Fibroblast of the aortic adventitia (primary cell): ENCODE measurements at regions not wholly inside any gene's neighbourhood (a gene's known extent, or its start where the extent isn't known, plus 50 kb on each side); places are given as distances from the start of the nearest gene placed in this dataset.
"Not testable (repeated sequence)": the region's sequence is repeated elsewhere in the genome, so short reads cannot be mapped to it uniquely, and the experiment has no call there.

Experiments used
- DNase-seq: peaks from one replicate; pipeline ENCODE4 v3.0.0-alpha.2; 2010; ENCODE audit warnings: low read depth
- H3K4me3 ChIP-seq: 2 replicates; pipeline ENCODE4 v1.5.1; 2011; ENCODE audit warnings: low read depth, mild to moderate bottlenecking, control low read depth, low read length, moderate library complexity
- TF ChIP-seq, protein P1 (sequence below): IDR thresholded peaks from 2 replicates; pipeline ENCODE4 v1.5.1; 2011; ENCODE audit warnings: mild to moderate bottlenecking, low read length, control low read depth, inconsistent platforms; ENCODE audit not compliant: insufficient read depth

DNA sequence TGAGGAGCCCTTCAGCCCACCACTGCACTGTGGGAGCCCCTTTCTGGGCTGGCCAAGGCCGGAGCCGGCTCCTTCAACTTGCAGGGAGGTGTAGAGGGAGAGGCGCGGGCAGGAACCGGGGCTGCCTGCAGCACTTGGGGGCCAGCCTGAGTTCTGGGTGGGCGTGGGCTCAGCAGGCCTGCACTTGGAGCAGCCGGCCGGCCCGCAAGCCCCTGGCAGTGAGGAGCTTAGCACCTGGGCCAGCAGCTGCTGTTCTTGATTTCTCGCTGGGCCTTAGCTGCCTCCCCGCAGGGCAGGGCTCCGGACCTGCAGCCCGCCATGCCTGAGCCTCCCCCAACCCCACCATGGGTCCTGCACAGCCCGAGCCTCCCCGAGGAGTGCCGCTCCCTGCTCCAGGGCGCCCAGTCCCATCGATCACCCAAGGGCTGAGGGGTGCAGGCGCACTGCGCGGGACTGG is 101.7 kb upstream of the ADGRB3 start:
- TF ChIP-seq, protein P1, sequence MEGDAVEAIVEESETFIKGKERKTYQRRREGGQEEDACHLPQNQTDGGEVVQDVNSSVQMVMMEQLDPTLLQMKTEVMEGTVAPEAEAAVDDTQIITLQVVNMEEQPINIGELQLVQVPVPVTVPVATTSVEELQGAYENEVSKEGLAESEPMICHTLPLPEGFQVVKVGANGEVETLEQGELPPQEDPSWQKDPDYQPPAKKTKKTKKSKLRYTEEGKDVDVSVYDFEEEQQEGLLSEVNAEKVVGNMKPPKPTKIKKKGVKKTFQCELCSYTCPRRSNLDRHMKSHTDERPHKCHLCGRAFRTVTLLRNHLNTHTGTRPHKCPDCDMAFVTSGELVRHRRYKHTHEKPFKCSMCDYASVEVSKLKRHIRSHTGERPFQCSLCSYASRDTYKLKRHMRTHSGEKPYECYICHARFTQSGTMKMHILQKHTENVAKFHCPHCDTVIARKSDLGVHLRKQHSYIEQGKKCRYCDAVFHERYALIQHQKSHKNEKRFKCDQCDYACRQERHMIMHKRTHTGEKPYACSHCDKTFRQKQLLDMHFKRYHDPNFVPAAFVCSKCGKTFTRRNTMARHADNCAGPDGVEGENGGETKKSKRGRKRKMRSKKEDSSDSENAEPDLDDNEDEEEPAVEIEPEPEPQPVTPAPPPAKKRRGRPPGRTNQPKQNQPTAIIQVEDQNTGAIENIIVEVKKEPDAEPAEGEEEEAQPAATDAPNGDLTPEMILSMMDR, result no peak
- no peak overlapping the region for H3K4me3 ChIP-seq
- DNase-seq, result no peak

DNA sequence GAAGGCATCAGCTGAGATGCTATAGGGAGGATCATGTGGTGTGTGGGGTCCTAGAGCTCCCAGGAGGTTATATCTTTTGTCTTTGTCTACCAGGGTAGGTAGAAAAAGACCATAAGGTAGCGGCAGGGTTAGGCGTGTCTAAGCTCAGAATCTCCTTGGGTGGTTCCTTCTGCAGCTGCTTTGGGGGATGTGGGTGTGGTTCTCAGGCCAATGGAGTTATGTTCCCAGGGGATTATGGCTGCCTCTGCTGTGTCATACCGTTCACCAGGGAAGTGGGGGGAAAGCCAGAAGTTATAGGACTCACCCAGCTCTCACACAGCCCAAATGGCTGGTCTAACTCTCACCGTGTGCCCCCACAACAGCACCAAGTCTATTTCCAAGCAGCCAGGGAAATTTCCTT is 107.4 kb upstream of the ADGRB3 start:
- no peak for DNase-seq
- TF ChIP-seq, protein P1, result no peak
- H3K4me3 ChIP-seq, result no peak overlapping the region

DNA sequence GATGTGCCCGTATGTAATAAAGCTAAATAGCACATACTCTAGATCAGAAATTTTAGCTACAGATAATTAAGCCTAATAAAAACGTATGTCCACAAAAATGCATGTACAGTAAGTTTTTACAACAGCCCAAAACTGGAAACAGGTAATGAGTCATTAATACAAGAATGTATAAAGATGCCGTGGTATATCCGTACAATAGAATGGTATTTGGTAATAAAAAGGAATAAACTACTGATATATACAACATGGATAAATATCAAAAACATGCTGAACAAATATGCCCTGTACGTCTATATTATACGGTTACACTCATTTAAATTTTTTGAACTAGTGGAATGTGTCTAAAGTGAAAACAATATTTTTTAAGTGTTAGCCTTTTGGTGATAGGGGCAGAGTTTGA is 128.2 kb upstream of the ADGRB3 start:
- DNase-seq, result no peak
- TF ChIP-seq, protein P1, result no peak
- H3K4me3 ChIP-seq, result no peak overlapping the region

DNA sequence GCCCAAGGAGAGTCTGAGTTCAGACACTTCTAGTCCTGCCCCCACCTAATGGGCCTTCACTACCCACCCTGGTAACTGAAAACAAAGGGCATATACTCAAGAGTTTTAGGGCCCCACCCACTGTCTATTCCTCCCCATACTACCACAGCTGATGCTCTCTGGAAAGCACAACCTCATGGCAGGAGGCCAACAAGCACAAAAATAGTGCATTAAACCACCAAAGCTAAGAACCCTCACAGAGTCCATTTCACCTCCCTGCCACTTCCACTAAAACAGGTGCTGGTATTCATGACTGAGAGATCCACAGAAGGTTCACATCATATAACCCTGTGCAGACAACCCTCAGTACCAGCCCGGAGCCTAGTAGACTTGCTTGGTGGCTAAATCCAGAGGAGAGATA is 132.1 kb upstream of the ADGRB3 start:
- no peak overlapping the region for H3K4me3 ChIP-seq
- no peak for DNase-seq
- TF ChIP-seq, protein P1, result no peak

DNA sequence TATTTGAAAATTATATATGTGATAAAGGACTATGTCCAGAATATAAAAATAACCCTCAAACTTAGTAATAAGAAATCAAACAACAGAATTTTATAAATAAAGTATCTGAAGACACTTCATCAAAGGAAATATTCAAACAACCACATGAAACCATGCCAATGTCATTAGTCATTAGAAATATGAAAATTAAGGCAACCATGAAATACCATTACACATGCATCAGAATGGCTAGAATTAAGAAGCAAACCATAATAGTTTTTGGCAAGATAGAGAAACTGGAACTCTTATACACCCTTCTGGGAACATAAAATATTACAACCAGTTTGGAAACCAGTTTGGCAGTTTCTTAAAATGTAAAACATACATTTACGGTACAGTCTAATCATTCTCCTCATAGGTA is 137.2 kb upstream of the ADGRB3 start:
- no peak overlapping the region for H3K4me3 ChIP-seq
- TF ChIP-seq, protein P1, result no peak
- no peak for DNase-seq

DNA sequence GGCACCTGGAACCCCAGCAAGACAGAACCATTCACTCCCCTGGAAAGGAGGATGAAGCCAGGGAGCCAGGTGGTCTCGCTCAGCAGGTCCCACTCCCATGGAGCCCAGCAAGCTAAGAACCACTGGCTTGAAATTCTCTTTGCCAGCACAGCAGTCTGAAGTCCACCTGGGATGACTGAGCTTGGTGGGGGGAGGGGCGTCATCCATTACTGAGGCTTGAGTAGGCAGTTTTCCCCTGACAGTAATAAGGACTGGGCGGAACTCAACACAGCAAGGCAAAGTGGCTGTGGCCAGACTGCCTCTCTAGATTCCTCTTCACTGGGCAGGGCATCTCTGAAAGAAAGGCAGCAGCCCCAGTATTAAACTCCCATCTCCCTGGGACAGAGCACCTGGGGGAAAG is 140.2 kb upstream of the ADGRB3 start:
- not testable (repeated sequence) for DNase-seq

DNA sequence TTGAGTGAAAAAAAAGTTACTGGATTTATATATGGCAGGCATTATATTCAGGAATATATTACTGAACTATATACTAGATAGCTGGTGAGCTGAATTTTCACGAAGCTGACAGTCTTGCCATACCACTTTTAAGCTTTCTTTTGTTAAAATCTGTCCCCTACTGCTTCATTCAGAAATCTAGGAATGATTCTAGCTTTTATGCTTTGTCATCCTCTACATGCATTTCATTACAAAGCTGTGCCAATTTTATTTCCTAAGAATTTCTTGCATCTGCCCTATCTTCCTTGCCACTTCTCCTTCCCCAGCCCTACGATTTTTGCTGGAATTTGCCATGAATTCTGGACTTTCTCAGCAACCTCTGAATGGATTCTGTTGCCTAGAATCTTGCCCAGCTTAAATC is 158.5 kb upstream of the ADGRB3 start:
- DNase-seq, result no peak
- TF ChIP-seq, protein P1, result no peak
- no peak overlapping the region for H3K4me3 ChIP-seq

More for the DNA sequence above, 140.2 kb upstream of the ADGRB3 start:
- not testable (repeated sequence) for H3K4me3 ChIP-seq
